NCI-H1105 treated with DMSO at 0.1 percent for 48 hours (cell line): ENCODE measurements at regions not wholly inside any gene's neighbourhood (a gene's known extent, or its start where the extent isn't known, plus 50 kb on each side); places are given as distances from the start of the nearest gene placed in this dataset.
"Not testable (repeated sequence)": the region's sequence is repeated elsewhere in the genome, so short reads cannot be mapped to it uniquely, and the experiment has no call there.

Experiments used
- DNase-seq: peaks from one replicate; lab custom pipeline; 2025; lab: John Stamatoyannopoulos, UW

- DNase-seq, result peak; percentile 85
Measured at GRCh38 chr13:89214185-89214584, 1543.0 kb downstream of the SLITRK5 start.

- DNase-seq, result not testable (repeated sequence)
Measured at GRCh38 chr13:89215319-89215718, 1544.1 kb downstream of the SLITRK5 start.

GRCh38 chr13:89217813-89218212 lies 1546.6 kb downstream of the SLITRK5 start:
- no peak for DNase-seq

GRCh38 chr13:89221557-89222158 lies 1550.5 kb downstream of the SLITRK5 start:
- no peak for DNase-seq

- DNase-seq, result no peak
Measured at GRCh38 chr13:89227356-89227755, 1556.2 kb downstream of the SLITRK5 start.

GRCh38 chr13:89238496-89238895 lies 1567.3 kb downstream of the SLITRK5 start:
- no peak for DNase-seq

- no peak for DNase-seq
Measured at GRCh38 chr13:89239361-89240127, 1568.4 kb downstream of the SLITRK5 start.

GRCh38 chr13:89255844-89256406 lies 1584.8 kb downstream of the SLITRK5 start:
- DNase-seq, result no peak

GRCh38 chr13:89267734-89268133 lies 1596.6 kb downstream of the SLITRK5 start:
- no peak for DNase-seq

GRCh38 chr13:89269737-89270136 lies 1598.6 kb downstream of the SLITRK5 start:
- DNase-seq, result no peak

- DNase-seq, result no peak
Measured at GRCh38 chr13:89270736-89271135, 1599.6 kb downstream of the SLITRK5 start.

- DNase-seq, result no peak
Measured at GRCh38 chr13:89279374-89279773, 1608.2 kb downstream of the SLITRK5 start.

GRCh38 chr13:89281331-89281730 lies 1610.2 kb downstream of the SLITRK5 start:
- DNase-seq, result no peak

- DNase-seq, result no peak
Measured at GRCh38 chr13:89282241-89282640, 1611.1 kb downstream of the SLITRK5 start.

- no peak for DNase-seq
Measured at GRCh38 chr13:89287381-89287780, 1616.2 kb downstream of the SLITRK5 start.

- no peak for DNase-seq
Measured at GRCh38 chr13:89294115-89294867, 1623.1 kb downstream of the SLITRK5 start.

GRCh38 chr13:89307278-89307677 lies 1636.1 kb downstream of the SLITRK5 start:
- no peak for DNase-seq

- no peak for DNase-seq
Measured at GRCh38 chr13:89310943-89311672, 1639.9 kb downstream of the SLITRK5 start.

- no peak for DNase-seq
Measured at GRCh38 chr13:89315287-89315686, 1644.1 kb downstream of the SLITRK5 start.

GRCh38 chr13:89322466-89322865 lies 1651.3 kb downstream of the SLITRK5 start:
- no peak for DNase-seq

- DNase-seq, result no peak
Measured at GRCh38 chr13:89324582-89324981, 1653.4 kb downstream of the SLITRK5 start.

- DNase-seq, result no peak
Measured at GRCh38 chr13:89343165-89343564, 1672.0 kb downstream of the SLITRK5 start.
